HepG2 (cell line): ENCODE measurements at regions not wholly inside any gene's neighbourhood (a gene's known extent, or its start where the extent isn't known, plus 50 kb on each side); places are given as distances from the start of the nearest gene placed in this dataset.

Experiments used
- ELF3 ChIP-seq: IDR thresholded peaks from 2 replicates; pipeline ENCODE4 v1.6.1; 2016; ENCODE audit warnings: missing genetic modification reagents, missing compliant biosample characterization
- HDAC2 ChIP-seq: sonication (generic); formaldehyde crosslinking; IDR thresholded peaks from 2 replicates; pipeline ENCODE4 v1.4.0; 2020; ENCODE audit warnings: missing genetic modification reagents
- MXI1 ChIP-seq: IDR thresholded peaks from 3 replicates; pipeline ENCODE4 v1.6.1; 2012; ENCODE audit warnings: low read depth, low read length, inconsistent platforms, borderline replicate concordance
- NFYC ChIP-seq: IDR thresholded peaks from 2 replicates; pipeline ENCODE4 v1.6.1; 2016; ENCODE audit warnings: missing genetic modification reagents, missing compliant biosample characterization
- RAD21 ChIP-seq: fragments of 450-650 bp; formaldehyde crosslinking; IDR thresholded peaks from 2 replicates; pipeline ENCODE4 v1.5.0; 2020; ENCODE audit warnings: mild to moderate bottlenecking
- RCOR2 ChIP-seq: IDR thresholded peaks from 2 replicates; pipeline ENCODE4 v1.6.1; 2016; ENCODE audit warnings: missing biosample characterization, missing genetic modification reagents
- RFX3 ChIP-seq: IDR thresholded peaks from 2 replicates; pipeline ENCODE4 v1.6.1; 2016; ENCODE audit warnings: missing biosample characterization, missing genetic modification reagents
- SMAD9 ChIP-seq: sonication (generic); formaldehyde crosslinking; IDR thresholded peaks from 2 replicates; pipeline ENCODE4 v1.5.1; 2020; ENCODE audit warnings: mild to moderate bottlenecking, missing genetic modification reagents
- SMC3 ChIP-seq: IDR thresholded peaks from 2 replicates; pipeline ENCODE4 v1.6.1; 2011; ENCODE audit warnings: low read length, improper control_type of control experiment
- STAG1 ChIP-seq: sonication (generic); formaldehyde crosslinking; IDR thresholded peaks from 2 replicates; pipeline ENCODE4 v1.4.0; 2020; ENCODE audit warnings: missing genetic modification reagents
- TBX2 ChIP-seq: sonication (generic); formaldehyde crosslinking; IDR thresholded peaks from 2 replicates; pipeline ENCODE4 v1.5.0; 2020; ENCODE audit warnings: missing genetic modification reagents, mild to moderate bottlenecking, borderline replicate concordance
- XRCC5 ChIP-seq: fragments of 200-400 bp; formaldehyde crosslinking; optimal IDR thresholded peaks from 2 replicates; pipeline ENCODE3; 2017; ENCODE audit warnings: mild to moderate bottlenecking, low read length
- ZFP36L2 ChIP-seq: sonication (generic); formaldehyde crosslinking; IDR thresholded peaks from 2 replicates; pipeline ENCODE4 v1.4.0; 2020; ENCODE audit warnings: missing genetic modification reagents
- ZIK1 ChIP-seq: sonication (generic); formaldehyde crosslinking; IDR thresholded peaks from 2 replicates; pipeline ENCODE4 v1.5.0; 2020; ENCODE audit warnings: mild to moderate bottlenecking, low read depth, missing genetic modification reagents, borderline replicate concordance
- ZNF652 ChIP-seq: IDR thresholded peaks from 2 replicates; pipeline ENCODE4 v1.6.1; 2016; ENCODE audit warnings: low read depth, borderline replicate concordance
- ZNF713 ChIP-seq: sonication (generic); formaldehyde crosslinking; IDR thresholded peaks from 2 replicates; pipeline ENCODE4 v1.4.0; 2020; ENCODE audit warnings: mild to moderate bottlenecking, missing genetic modification reagents
- ZNF724P ChIP-seq: sonication (generic); formaldehyde crosslinking; IDR thresholded peaks from 2 replicates; pipeline ENCODE4 v1.8.0; 2022; ENCODE audit warnings: missing genetic modification reagents, borderline replicate concordance
- ZNF775 ChIP-seq: sonication (generic); formaldehyde crosslinking; IDR thresholded peaks from 2 replicates; pipeline ENCODE4 v1.4.0; 2020; ENCODE audit warnings: missing genetic modification reagents, mild to moderate bottlenecking, moderate library complexity, borderline replicate concordance
- TF ChIP-seq, protein P1 (sequence below): sonication (generic); formaldehyde crosslinking; IDR thresholded peaks from 2 replicates; pipeline ENCODE4 v1.9.0; 2022; ENCODE audit warnings: low read depth, missing genetic modification reagents
- TF ChIP-seq, protein P2 (sequence below): sonication (generic); formaldehyde crosslinking; IDR thresholded peaks from 2 replicates; pipeline ENCODE4 v1.4.0; 2020; ENCODE audit warnings: missing genetic modification reagents, mild to moderate bottlenecking, borderline replicate concordance
- TF ChIP-seq, protein P3 (sequence below): IDR thresholded peaks from 2 replicates; pipeline ENCODE4 v1.4.0; 2020; ENCODE audit warnings: mild to moderate bottlenecking, missing genetic modification reagents
- TF ChIP-seq, protein P4 (sequence below): sonication (generic); formaldehyde crosslinking; IDR thresholded peaks from 2 replicates; pipeline ENCODE4 v1.4.0; 2020; ENCODE audit warnings: mild to moderate bottlenecking, missing genetic modification reagents

DNA sequence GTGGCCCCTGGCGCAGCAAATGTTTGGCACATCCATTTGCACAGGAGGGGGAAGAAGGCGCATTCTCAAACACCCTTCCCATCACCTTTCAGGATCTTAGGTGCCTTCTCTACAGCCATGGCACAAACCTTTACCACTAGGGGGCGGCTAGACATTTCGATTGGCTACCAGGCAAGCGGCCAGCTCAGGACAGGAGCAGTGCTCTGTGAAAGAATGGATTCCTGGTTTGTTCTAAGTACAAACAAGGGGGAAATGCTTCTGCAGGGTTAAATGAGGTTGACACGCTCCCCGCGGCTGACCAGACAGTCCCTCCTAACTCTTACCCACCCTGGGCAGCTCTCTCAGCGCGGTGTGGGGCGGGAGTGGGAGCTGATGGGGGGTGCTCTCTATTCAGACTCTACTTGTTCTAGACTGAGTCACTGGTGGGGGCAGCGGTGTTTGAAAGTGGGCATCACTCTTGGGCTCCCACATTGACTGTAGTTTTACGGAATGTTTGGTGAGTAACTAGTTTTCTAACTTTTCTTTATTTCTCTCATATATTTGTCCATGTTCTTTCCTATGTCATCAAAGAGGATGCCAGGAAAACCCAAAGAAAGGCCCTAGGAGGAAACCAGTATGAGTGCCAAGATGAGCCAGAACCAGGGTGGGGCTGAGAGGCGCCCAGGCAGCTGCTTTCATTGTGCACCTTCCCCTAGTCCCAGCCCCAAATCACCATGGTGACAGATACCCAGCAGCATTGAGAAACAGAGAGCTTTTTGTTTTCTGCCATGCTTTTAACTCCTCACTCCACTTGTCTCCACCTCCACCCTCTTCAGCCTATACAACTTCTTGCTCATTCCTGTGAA is 61.4 kb upstream of the GPR158 start (continued):
- TF ChIP-seq, protein P1, sequence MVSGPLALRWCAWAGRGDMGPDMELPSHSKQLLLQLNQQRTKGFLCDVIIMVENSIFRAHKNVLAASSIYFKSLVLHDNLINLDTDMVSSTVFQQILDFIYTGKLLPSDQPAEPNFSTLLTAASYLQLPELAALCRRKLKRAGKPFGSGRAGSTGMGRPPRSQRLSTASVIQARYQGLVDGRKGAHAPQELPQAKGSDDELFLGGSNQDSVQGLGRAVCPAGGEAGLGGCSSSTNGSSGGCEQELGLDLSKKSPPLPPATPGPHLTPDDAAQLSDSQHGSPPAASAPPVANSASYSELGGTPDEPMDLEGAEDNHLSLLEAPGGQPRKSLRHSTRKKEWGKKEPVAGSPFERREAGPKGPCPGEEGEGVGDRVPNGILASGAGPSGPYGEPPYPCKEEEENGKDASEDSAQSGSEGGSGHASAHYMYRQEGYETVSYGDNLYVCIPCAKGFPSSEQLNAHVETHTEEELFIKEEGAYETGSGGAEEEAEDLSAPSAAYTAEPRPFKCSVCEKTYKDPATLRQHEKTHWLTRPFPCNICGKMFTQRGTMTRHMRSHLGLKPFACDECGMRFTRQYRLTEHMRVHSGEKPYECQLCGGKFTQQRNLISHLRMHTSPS (CRISPR knock-in tag) = no peak
- TF ChIP-seq ZNF652 (CRISPR knock-in tag) = 0 out of 2 replicates have a peak, but pooled peaks have one; percentile 12
- TF ChIP-seq ZFP36L2 (CRISPR knock-in tag) = no peak
- TF ChIP-seq TBX2 (CRISPR knock-in tag) = 0 out of 2 replicates have a peak, but pooled peaks have one; percentile 12
- TF ChIP-seq ZNF713 (CRISPR knock-in tag) = no peak
- TF ChIP-seq STAG1 (CRISPR knock-in tag) = peak; percentile 77
- TF ChIP-seq, protein P2, sequence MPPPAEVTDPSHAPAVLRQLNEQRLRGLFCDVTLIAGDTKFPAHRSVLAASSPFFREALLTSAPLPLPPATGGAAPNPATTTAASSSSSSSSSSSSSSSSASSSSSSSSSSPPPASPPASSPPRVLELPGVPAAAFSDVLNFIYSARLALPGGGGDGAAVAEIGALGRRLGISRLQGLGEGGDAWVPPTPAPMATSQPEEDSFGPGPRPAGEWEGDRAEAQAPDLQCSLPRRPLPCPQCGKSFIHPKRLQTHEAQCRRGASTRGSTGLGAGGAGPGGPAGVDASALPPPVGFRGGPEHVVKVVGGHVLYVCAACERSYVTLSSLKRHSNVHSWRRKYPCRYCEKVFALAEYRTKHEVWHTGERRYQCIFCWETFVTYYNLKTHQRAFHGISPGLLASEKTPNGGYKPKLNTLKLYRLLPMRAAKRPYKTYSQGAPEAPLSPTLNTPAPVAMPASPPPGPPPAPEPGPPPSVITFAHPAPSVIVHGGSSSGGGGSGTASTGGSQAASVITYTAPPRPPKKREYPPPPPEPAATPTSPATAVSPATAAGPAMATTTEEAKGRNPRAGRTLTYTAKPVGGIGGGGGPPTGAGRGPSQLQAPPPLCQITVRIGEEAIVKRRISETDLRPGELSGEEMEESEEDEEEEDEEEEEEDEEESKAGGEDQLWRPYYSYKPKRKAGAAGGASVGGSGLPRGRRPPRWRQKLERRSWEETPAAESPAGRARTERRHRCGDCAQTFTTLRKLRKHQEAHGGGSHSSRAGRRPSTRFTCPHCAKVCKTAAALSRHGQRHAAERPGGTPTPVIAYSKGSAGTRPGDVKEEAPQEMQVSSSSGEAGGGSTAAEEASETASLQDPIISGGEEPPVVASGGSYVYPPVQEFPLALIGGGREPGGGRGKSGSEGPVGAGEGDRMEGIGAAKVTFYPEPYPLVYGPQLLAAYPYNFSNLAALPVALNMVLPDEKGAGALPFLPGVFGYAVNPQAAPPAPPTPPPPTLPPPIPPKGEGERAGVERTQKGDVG (CRISPR knock-in tag) = no peak
- no peak for TF ChIP-seq HDAC2 (CRISPR knock-in tag)
- TF ChIP-seq ZNF775 (CRISPR knock-in tag) = no peak
- no peak for TF ChIP-seq RFX3 (CRISPR knock-in tag)
- no peak for TF ChIP-seq ZNF724P (CRISPR knock-in tag)
- no peak for TF ChIP-seq SMAD9 (CRISPR knock-in tag)
- no peak for TF ChIP-seq NFYC
- peak; percentile 79; the same call in 1 of the 2 replicates for TF ChIP-seq SMC3
- TF ChIP-seq, protein P3, sequence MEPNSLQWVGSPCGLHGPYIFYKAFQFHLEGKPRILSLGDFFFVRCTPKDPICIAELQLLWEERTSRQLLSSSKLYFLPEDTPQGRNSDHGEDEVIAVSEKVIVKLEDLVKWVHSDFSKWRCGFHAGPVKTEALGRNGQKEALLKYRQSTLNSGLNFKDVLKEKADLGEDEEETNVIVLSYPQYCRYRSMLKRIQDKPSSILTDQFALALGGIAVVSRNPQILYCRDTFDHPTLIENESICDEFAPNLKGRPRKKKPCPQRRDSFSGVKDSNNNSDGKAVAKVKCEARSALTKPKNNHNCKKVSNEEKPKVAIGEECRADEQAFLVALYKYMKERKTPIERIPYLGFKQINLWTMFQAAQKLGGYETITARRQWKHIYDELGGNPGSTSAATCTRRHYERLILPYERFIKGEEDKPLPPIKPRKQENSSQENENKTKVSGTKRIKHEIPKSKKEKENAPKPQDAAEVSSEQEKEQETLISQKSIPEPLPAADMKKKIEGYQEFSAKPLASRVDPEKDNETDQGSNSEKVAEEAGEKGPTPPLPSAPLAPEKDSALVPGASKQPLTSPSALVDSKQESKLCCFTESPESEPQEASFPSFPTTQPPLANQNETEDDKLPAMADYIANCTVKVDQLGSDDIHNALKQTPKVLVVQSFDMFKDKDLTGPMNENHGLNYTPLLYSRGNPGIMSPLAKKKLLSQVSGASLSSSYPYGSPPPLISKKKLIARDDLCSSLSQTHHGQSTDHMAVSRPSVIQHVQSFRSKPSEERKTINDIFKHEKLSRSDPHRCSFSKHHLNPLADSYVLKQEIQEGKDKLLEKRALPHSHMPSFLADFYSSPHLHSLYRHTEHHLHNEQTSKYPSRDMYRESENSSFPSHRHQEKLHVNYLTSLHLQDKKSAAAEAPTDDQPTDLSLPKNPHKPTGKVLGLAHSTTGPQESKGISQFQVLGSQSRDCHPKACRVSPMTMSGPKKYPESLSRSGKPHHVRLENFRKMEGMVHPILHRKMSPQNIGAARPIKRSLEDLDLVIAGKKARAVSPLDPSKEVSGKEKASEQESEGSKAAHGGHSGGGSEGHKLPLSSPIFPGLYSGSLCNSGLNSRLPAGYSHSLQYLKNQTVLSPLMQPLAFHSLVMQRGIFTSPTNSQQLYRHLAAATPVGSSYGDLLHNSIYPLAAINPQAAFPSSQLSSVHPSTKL (CRISPR knock-in tag) = no peak
- no peak for TF ChIP-seq ZIK1 (CRISPR knock-in tag)
- TF ChIP-seq ELF3 = no peak
- TF ChIP-seq MXI1 = no peak
- no peak for TF ChIP-seq RCOR2 (CRISPR knock-in tag)
- TF ChIP-seq RAD21 (CRISPR knock-in tag) = peak; percentile 43; the same call in 1 of the 2 replicates
- TF ChIP-seq, protein P4, sequence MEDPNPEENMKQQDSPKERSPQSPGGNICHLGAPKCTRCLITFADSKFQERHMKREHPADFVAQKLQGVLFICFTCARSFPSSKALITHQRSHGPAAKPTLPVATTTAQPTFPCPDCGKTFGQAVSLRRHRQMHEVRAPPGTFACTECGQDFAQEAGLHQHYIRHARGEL (CRISPR knock-in tag) = no peak
- peak; percentile 82 for TF ChIP-seq XRCC5
